ENCODE measurements at regions not wholly inside any gene's neighbourhood (a gene's known extent, or its start where the extent isn't known, plus 50 kb on each side); places are given as distances from the start of the nearest gene placed in this dataset.

- TF ChIP-seq CTCF (IDR thresholded peaks at IDR 0.05): no peak
- no peak for TF ChIP-seq POLR2A (IDR thresholded peaks at IDR 0.05)
These were observed 80.0 kb upstream of the FGF13 start for GRCh38 chrX:138791551-138791950.
